PFSK-1 (cell line): ENCODE measurements at regions not wholly inside any gene's neighbourhood (a gene's known extent, or its start where the extent isn't known, plus 50 kb on each side); places are given as distances from the start of the nearest gene placed in this dataset.

Experiments used
- FOXP2 ChIP-seq: optimal IDR thresholded peaks from 2 replicates; pipeline ENCODE3; 2011; ENCODE audit warnings: borderline replicate concordance, control low read depth, inconsistent platforms; ENCODE audit not compliant: insufficient read depth; ENCODE audit errors: extremely low read length, extremely low read depth
- POLR2AphosphoS5 ChIP-seq: IDR thresholded peaks from 2 replicates; pipeline ENCODE4 v1.6.1; 2012; ENCODE audit warnings: low read depth, mild to moderate bottlenecking, control low read depth, low read length, moderate library complexity
- SIN3A ChIP-seq: IDR thresholded peaks from 2 replicates; pipeline ENCODE4 v1.6.1; 2012; ENCODE audit warnings: mild to moderate bottlenecking, low read length, moderate library complexity, borderline replicate concordance; ENCODE audit not compliant: insufficient read depth
- TAF1 ChIP-seq: IDR thresholded peaks from 2 replicates; pipeline ENCODE4 v1.6.1; 2012; ENCODE audit warnings: low read length, control low read depth, borderline replicate concordance; ENCODE audit not compliant: insufficient read depth
- TF ChIP-seq, protein P1 (sequence below), 2 experiments: IDR thresholded peaks; 2 replicates each; pipeline versions ENCODE4 v1.6.1 to v1.8.0; 2011 to 2012; ENCODE audit warnings: low read depth in 2 of 2, low read length in 2 of 2, control low read depth in 1 of 2, inconsistent platforms in 1 of 2, mild to moderate bottlenecking in 1 of 2, moderate library complexity in 1 of 2; ENCODE audit not compliant: insufficient read depth in 1 of 2

DNA sequence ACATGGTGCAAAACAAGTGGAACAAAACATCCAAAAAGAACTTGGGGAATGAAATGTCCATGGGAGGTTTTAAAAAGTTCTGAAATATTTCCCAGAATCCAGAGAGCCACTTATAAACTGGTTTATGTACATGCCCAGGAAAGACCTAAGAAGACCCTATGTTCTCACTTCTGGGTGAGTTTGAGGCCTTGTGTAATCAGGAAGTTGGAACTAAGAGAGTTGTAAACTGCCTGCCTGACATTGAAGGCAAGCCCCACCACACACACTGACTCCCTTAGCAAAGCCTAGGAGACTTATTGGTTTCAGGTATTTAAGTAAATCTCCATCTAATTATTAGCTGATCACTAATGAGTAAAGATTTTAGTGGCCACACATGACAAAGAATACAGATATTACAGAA is 142.5 kb downstream of the LRIG3 start:
- TF ChIP-seq SIN3A, result no peak
- TF ChIP-seq FOXP2, result no peak

DNA sequence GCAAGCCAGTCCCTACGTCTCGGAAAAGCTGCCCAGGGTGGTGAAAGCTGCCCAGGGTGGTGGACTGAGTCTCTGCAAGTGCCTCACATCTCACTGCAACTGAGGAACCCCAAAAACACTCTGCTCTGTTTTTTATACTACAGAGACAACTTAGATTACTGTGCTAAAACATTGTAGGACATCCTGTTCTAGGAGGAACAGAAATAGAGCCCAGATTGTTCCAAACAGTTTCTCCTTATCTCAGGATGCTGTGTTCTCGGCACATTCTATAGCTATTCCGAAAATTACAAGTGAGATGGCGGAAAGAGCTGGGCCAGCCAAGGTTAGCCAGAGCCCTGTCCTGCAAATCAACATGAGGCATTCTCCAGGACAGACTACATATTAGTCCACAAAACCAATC is 138.7 kb downstream of the LRIG3 start:
- TF ChIP-seq TAF1 (no peak), POLR2AphosphoS5 (no peak), SIN3A (no peak), FOXP2 (no peak)
- TF ChIP-seq, protein P1, sequence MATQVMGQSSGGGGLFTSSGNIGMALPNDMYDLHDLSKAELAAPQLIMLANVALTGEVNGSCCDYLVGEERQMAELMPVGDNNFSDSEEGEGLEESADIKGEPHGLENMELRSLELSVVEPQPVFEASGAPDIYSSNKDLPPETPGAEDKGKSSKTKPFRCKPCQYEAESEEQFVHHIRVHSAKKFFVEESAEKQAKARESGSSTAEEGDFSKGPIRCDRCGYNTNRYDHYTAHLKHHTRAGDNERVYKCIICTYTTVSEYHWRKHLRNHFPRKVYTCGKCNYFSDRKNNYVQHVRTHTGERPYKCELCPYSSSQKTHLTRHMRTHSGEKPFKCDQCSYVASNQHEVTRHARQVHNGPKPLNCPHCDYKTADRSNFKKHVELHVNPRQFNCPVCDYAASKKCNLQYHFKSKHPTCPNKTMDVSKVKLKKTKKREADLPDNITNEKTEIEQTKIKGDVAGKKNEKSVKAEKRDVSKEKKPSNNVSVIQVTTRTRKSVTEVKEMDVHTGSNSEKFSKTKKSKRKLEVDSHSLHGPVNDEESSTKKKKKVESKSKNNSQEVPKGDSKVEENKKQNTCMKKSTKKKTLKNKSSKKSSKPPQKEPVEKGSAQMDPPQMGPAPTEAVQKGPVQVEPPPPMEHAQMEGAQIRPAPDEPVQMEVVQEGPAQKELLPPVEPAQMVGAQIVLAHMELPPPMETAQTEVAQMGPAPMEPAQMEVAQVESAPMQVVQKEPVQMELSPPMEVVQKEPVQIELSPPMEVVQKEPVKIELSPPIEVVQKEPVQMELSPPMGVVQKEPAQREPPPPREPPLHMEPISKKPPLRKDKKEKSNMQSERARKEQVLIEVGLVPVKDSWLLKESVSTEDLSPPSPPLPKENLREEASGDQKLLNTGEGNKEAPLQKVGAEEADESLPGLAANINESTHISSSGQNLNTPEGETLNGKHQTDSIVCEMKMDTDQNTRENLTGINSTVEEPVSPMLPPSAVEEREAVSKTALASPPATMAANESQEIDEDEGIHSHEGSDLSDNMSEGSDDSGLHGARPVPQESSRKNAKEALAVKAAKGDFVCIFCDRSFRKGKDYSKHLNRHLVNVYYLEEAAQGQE (IDR thresholded peaks at IDR 0.05; ENCODE audit: insufficient read depth in 1 of 2, low read depth in 2 of 2, low read length in 2 of 2), result no peak

DNA sequence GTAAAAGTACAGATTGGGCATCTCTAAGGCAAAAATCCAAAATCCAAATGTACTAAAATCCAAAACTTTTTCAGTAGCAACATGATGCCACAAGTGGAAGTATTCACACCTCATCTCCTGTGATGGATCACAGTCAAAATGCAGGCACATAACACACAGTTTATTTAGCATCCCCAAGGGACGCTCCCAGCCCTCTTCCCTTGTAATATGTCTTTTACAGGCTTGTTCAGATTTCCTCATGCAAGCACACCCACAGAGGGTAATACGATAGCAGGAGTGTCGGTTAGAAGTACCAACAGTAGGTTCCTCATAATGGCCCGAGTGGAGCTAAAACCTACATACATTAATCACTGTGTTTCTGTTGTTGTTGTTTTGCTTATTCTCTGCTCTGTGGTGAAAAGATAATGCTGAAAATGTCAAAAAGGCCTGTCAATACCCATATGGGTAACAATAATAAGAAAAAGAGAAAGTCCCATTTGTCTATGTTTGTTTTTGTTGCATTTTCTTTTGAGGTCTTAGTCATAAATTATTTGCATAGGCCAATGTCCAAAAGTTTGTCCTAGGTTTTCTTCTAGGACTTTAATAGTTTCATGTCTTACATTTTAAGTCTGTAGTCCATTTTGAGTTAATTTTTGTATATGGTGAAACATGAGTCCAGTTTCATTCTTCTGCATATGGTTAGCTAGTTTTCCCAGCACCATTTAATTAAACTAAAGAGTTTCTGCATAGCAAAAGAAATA is 133.1 kb downstream of the LRIG3 start:
- TF ChIP-seq, protein P1 (IDR thresholded peaks at IDR 0.05; ENCODE audit: insufficient read depth in 1 of 2, low read depth in 2 of 2, low read length in 2 of 2), result no peak
- no peak for TF ChIP-seq FOXP2
- TF ChIP-seq SIN3A, result no peak
- TF ChIP-seq TAF1, result no peak
- no peak for TF ChIP-seq POLR2AphosphoS5

DNA sequence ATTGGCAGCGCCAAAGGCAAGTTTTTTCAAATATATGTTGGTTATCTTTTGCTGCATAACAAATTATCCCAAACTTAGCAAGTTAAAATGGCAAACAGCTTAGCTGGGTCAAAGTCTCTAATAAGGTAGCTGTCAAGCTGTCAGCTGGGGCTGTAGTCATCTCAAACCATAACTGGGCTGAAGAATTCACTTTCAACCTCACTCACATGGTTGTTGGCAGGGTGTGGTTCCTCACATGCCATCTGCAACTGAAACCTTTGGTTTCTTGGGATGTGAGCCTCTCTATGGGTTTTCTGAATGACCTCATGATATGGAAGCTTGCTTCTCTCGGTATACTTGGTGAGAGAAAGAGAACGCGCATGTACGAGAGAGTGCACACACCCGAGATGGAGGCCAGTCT is 125.4 kb downstream of the LRIG3 start:
- no peak for TF ChIP-seq TAF1
- TF ChIP-seq, protein P1 (IDR thresholded peaks at IDR 0.05; ENCODE audit: insufficient read depth in 1 of 2, low read depth in 2 of 2, low read length in 2 of 2), result no peak
- no peak for TF ChIP-seq FOXP2
- TF ChIP-seq SIN3A, result no peak
- TF ChIP-seq POLR2AphosphoS5, result no peak

DNA sequence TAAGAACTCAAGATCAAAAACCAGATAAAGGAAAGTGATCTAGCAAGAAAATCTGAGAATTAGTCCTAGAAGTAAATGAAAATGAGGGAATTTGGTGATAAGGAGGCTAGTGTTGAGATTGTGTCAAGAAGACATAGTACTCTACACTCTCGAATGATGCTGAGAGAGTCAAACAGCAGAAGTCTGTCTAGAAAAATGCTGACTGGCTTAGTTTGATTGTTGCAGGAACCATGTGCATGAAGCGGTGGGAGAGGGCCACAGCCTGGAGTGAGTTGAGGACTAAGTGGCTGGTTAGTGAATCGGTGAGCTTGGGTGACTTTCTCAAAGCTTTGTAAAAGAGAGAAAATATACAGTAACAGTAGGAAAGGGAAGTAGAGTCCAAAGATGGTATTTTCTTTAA is 124.5 kb downstream of the LRIG3 start:
- TF ChIP-seq TAF1 (no peak), SIN3A (no peak), FOXP2 (no peak), POLR2AphosphoS5 (no peak)
- TF ChIP-seq, protein P1 (IDR thresholded peaks at IDR 0.05; ENCODE audit: insufficient read depth in 1 of 2, low read depth in 2 of 2, low read length in 2 of 2), result no peak
